GM12891 (cell line): ENCODE measurements at regions not wholly inside any gene's neighbourhood (a gene's known extent, or its start where the extent isn't known, plus 50 kb on each side); places are given as distances from the start of the nearest gene placed in this dataset.

ENCODE experiments used
- POLR2A ChIP-seq: IDR thresholded peaks from 2 replicates; pipeline ENCODE4 v1.6.1; 2011; ENCODE audit warnings: low read depth, low read length, control low read depth
- POLR2AphosphoS5 ChIP-seq: IDR thresholded peaks from 2 replicates; pipeline ENCODE4 v1.6.1; 2011; ENCODE audit warnings: low read depth, low read length, control low read depth
- SPI1 ChIP-seq: IDR thresholded peaks from 2 replicates; pipeline ENCODE4 v1.6.1; 2011; ENCODE audit warnings: low read depth, low read length, control low read depth
- TAF1 ChIP-seq: IDR thresholded peaks from 2 replicates; pipeline ENCODE4 v1.6.1; 2011; ENCODE audit warnings: low read depth, low read length, control low read depth

DNA sequence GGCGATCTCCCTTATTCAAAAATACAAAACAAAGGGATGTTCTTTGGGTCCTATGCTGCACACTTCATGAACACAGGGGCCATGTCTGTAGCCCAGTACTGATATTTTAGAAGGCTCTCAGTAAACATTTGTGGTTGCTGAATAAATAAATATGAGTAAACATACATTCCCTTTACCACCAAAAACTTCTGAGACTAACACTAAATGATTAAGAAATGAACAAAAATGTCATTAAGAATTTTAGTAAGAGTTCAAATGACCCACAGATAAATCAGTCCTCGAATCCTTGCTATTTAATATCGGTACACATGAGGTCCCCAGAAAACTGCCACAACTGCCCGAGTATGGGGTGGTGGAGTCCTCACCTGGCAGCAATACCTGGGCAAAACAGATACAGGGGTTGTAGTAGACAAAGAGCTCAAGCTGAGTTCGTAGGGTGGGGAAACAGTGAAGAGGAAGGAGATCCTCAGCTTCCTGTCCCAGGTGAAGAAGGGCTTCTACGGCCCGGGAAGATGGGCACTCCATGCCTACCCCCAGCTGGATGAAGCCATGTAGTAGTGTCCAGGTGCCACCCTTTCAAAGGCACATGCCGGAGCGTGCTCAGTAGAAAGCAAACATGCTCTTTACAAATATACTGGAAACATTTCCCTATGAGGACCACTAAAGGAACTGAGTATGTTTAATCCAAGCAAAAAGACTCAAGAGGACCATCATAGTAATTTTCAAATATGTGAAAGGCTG lies 72.6 kb upstream of the ARHGAP29 start:
- TF ChIP-seq SPI1: no peak
- TF ChIP-seq POLR2A: no peak
- TF ChIP-seq POLR2AphosphoS5: no peak
- TF ChIP-seq TAF1: no peak
